ENCODE measurements at regions not wholly inside any gene's neighbourhood (a gene's known extent, or its start where the extent isn't known, plus 50 kb on each side); places are given as distances from the start of the nearest gene placed in this dataset.

- DNase-seq (ENCODE audit: low read depth in 2 of 2) = no peak
These were observed 50.1 kb upstream of the ASAP2 start for GRCh38 chr2:9156483-9156882.

- no peak for DNase-seq (ENCODE audit: low read depth in 2 of 2)
These were observed 52.6 kb upstream of the ASAP2 start for GRCh38 chr2:9154061-9154460.

GRCh38 chr2:9153643-9153980, 53.0 kb upstream of the ASAP2 start:
- no peak for DNase-seq (ENCODE audit: low read depth in 2 of 2)

GRCh38 chr2:9152975-9153642, 53.5 kb upstream of the ASAP2 start:
- no peak for DNase-seq (ENCODE audit: low read depth in 2 of 2)

GRCh38 chr2:9150906-9151305, 55.7 kb upstream of the ASAP2 start:
- DNase-seq (ENCODE audit: low read depth in 2 of 2) = no peak

- DNase-seq (ENCODE audit: low read depth in 2 of 2) = no peak
These were observed 56.1 kb upstream of the ASAP2 start for GRCh38 chr2:9150568-9150900.

- no peak for DNase-seq (ENCODE audit: low read depth in 2 of 2)
These were observed 56.7 kb upstream of the ASAP2 start for GRCh38 chr2:9149726-9150567.

GRCh38 chr2:9149388-9149660, 57.3 kb upstream of the ASAP2 start:
- no peak for DNase-seq (ENCODE audit: low read depth in 2 of 2)

GRCh38 chr2:9146646-9147045, 60.0 kb upstream of the ASAP2 start:
- DNase-seq (ENCODE audit: low read depth in 2 of 2) = no peak

- DNase-seq (ENCODE audit: low read depth in 2 of 2) = no peak
These were observed 60.7 kb upstream of the ASAP2 start for GRCh38 chr2:9145752-9146430.

GRCh38 chr2:9145109-9145751, 61.4 kb upstream of the ASAP2 start:
- no peak for DNase-seq (ENCODE audit: low read depth in 2 of 2)

GRCh38 chr2:9144617-9145016, 62.0 kb upstream of the ASAP2 start:
- DNase-seq (ENCODE audit: low read depth in 2 of 2) = no peak

- no peak for DNase-seq (ENCODE audit: low read depth in 2 of 2)
These were observed 62.6 kb upstream of the ASAP2 start for GRCh38 chr2:9144046-9144445.

GRCh38 chr2:9143264-9143815, 63.3 kb upstream of the ASAP2 start:
- DNase-seq (ENCODE audit: low read depth in 2 of 2) = no peak

GRCh38 chr2:9142551-9143263, 63.9 kb upstream of the ASAP2 start:
- DNase-seq (ENCODE audit: low read depth in 2 of 2) = peak; percentile 67 to 77

GRCh38 chr2:9141706-9142460, 64.7 kb upstream of the ASAP2 start:
- no peak for DNase-seq (ENCODE audit: low read depth in 2 of 2)

GRCh38 chr2:9141091-9141667, 65.4 kb upstream of the ASAP2 start:
- DNase-seq (ENCODE audit: low read depth in 2 of 2) = no peak

- DNase-seq (ENCODE audit: low read depth in 2 of 2) = no peak
These were observed 66.0 kb upstream of the ASAP2 start for GRCh38 chr2:9140645-9141044.

- peak; percentile 44 to 45 for DNase-seq (ENCODE audit: low read depth in 2 of 2)
These were observed 66.8 kb upstream of the ASAP2 start for GRCh38 chr2:9139491-9140443.

Data from stimulated activated CD8-positive, alpha-beta memory T cell treated with anti-CD3 and anti-CD28 coated beads, Interleukin-15, amount 100 ng/mL, for 48 hours (primary cell).